ENCODE measurements at regions not wholly inside any gene's neighbourhood (a gene's known extent, or its start where the extent isn't known, plus 50 kb on each side); places are given as distances from the start of the nearest gene placed in this dataset.
"Not testable (repeated sequence)": the region's sequence is repeated elsewhere in the genome, so short reads cannot be mapped to it uniquely, and the experiment has no call there.

DNA sequence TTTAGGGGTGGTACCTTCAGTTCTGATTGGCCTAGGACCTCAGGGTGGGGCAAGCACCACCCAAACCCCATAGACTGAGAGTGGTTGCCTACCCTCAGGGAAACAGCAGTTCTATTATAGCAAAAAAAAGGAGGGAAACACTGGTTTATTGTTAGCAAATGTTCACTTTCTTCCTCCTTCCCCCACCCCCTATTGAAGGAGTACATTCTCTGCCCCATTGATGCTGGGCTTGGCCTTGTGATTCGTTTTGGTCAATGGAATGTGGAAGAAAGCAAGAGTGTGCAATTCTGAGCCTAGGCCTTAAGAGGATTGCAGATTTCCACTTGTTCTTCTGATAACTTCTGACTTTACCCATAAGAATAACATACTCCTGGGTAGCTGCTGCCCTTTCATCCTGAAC, 255.8 kb downstream of the NFATC2 start:
- no peaks in the 10 kb centered on the region for H3K4me1 Mint-ChIP-seq
- H3K9me3 Mint-ChIP-seq, result peaks cover 0 to 19% (median 7%) of the 10 kb centered on the region in 3 donors
- no peaks in the 10 kb centered on the region for H3K36me3 Mint-ChIP-seq
- H3K27ac Mint-ChIP-seq, result peak overlapping the region in 1 of 3 donors; percentile 34
- H3K27me3 Mint-ChIP-seq, result peaks cover 3% of the 10 kb centered on the region
- H3K4me3 Mint-ChIP-seq, result no peak overlapping the region

DNA sequence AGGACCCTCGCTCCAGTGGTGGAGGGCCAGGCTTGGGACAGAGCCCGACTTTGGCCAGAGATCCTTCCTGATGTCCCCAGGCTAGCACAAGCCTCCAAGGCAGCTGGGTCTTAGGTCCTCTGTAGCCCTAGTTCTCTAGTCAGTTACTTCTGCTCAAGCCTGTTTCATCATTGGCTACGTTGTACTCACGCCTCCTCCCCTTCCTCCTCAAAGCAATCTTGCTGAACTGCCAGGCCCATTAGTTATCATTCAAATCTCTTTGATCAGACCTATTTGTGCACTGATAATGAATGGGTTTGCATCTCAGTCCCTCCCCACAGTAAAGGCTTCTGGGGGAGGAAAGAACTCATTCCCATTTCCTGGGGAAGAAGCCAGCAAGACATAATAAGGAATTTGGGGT, 256.8 kb downstream of the NFATC2 start:
- H3K4me1 Mint-ChIP-seq, result no peaks in the 10 kb centered on the region
- H3K27ac Mint-ChIP-seq, result no peak overlapping the region
- H3K36me3 Mint-ChIP-seq, result no peaks in the 10 kb centered on the region
- H3K27me3 Mint-ChIP-seq, result peaks cover 3% of the 10 kb centered on the region
- no peak overlapping the region for H3K4me3 Mint-ChIP-seq
- H3K9me3 Mint-ChIP-seq, result peaks cover 0 to 19% (median 7%) of the 10 kb centered on the region in 3 donors

DNA sequence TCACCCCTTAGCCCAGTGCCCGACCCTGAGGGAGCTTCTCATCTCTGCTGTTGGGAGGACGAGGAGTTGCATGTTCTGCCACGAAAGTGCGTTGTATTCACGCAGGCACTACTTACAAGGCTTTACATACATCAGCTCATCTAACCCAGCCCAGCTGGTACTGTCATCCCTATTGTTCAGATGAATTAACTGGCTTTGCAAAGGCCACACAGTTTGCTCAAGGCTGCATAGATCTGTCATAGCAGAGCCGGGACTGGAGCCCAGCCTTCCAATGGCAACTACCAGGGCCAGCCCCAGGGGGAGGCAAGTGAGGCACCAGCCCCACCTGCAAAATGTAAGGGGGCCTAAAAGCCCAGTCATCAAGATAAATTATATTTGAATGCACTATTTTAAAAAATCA, 257.6 kb downstream of the NFATC2 start:
- no peak overlapping the region for H3K27ac Mint-ChIP-seq
- H3K4me3 Mint-ChIP-seq, result no peak overlapping the region
- no peaks in the 10 kb centered on the region for H3K4me1 Mint-ChIP-seq
- peaks cover 3% of the 10 kb centered on the region for H3K27me3 Mint-ChIP-seq
- peaks cover 0 to 19% (median 5%) of the 10 kb centered on the region in 3 donors for H3K9me3 Mint-ChIP-seq
- H3K36me3 Mint-ChIP-seq, result no peaks in the 10 kb centered on the region

DNA sequence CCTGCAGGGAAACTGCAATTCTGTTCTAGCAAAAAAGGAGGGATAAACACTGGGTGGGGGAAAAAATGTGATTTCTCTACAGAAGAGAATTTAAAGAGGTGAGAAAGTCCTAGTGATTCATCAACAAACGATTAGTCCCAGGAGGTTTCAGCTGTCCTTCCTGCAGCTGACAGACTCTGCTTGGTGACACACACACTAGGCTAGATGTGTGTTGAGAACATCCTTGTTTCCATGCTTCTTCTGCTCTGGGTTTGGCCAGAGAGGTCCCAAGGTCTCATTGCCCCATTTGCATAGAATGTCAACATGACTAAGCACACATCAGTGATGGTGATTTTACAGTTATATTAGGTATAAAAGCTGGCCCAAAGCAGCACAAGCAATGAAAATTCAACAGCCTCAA, 258.3 kb downstream of the NFATC2 start:
- Mint-ChIP-seq H3K36me3 (peaks cover 1% of the 10 kb centered on the region), H3K9me3 (peaks cover 0 to 19% (median 5%) of the 10 kb centered on the region in 3 donors), H3K4me3 (no peak overlapping the region), H3K27ac (no peak overlapping the region), H3K27me3 (peaks cover 5% of the 10 kb centered on the region), H3K4me1 (no peaks in the 10 kb centered on the region)

DNA sequence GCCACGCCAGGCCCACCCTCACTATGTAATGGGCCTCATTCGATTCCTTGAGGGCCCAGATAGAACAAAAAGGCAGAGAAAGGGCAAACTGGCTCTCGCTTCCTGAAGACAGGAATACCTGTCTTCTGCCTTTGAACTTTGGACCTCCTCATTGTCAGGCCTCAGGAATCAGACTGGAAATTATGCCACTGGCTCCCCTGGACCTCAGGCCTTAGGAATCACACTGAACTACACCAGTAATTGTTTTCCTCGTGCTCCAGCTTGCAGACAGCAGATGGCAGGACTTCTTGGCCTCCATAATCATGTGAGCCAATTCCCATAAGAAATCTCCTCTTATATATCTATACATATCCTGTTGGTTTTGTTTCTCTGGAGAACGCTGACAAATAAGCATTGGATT, 258.6 kb upstream of the KCNG1 start:
- peaks cover 3% of the 10 kb centered on the region for H3K36me3 Mint-ChIP-seq
- no peaks in the 10 kb centered on the region for H3K4me1 Mint-ChIP-seq
- no peak overlapping the region for H3K27ac Mint-ChIP-seq
- peaks cover 0 to 11% (median 4%) of the 10 kb centered on the region in 3 donors for H3K9me3 Mint-ChIP-seq
- H3K4me3 Mint-ChIP-seq, result no peak overlapping the region
- H3K27me3 Mint-ChIP-seq, result peaks cover 9% of the 10 kb centered on the region

DNA sequence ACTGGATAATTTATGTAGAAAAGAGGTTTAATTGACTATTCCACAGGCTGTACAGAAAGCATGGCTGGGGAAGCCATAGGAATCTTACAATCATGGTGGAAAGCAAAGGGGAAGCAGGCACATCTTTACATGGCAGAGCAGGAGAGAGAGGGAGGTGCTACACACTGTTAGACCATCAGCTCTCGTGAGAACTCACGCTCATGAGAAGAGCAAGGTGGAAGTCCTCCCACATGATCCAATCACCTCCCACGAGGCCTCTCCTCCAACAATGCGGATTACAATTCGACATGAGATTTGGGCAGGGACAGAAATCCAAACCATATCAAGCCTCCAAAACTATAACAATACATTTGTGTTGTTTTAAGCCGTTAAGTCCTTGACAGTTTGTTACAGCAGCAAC, 257.1 kb upstream of the KCNG1 start:
- peaks cover 0 to 6% (median 3%) of the 10 kb centered on the region in 3 donors for H3K9me3 Mint-ChIP-seq

DNA sequence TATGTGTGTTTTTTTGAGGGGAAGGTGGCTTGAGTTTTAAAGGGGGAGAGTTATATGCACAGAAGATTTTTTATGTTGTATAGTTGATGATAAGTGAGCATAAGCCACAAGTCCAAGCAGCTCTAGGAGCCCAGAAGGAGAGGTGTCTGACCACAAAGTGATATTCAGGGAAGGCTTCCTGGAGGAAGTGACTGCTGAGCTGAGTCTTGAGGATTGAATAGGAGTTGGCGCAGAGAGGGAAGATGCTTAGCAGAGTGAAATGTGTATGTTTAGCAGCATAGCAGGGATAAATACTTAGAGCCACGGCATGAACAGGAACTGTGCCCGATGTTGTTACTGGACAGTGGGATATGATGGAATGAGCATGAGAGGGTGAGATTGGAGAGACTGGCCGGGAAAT, 255.1 kb upstream of the KCNG1 start:
- H3K9me3 Mint-ChIP-seq, result peaks cover 0 to 3% (median 1%) of the 10 kb centered on the region in 3 donors
- H3K4me1 Mint-ChIP-seq, result no peaks in the 10 kb centered on the region
- H3K36me3 Mint-ChIP-seq, result peaks cover 3% of the 10 kb centered on the region
- H3K4me3 Mint-ChIP-seq, result no peak overlapping the region
- peaks cover 23% of the 10 kb centered on the region for H3K27me3 Mint-ChIP-seq
- H3K27ac Mint-ChIP-seq, result no peak overlapping the region

More for the DNA sequence above, 257.1 kb upstream of the KCNG1 start:
- no peak overlapping the region for H3K4me3 Mint-ChIP-seq
- H3K27me3 Mint-ChIP-seq, result peaks cover 18% of the 10 kb centered on the region
- H3K27ac Mint-ChIP-seq, result no peak overlapping the region
- H3K36me3 Mint-ChIP-seq, result peaks cover 3% of the 10 kb centered on the region
- no peaks in the 10 kb centered on the region for H3K4me1 Mint-ChIP-seq

DNA sequence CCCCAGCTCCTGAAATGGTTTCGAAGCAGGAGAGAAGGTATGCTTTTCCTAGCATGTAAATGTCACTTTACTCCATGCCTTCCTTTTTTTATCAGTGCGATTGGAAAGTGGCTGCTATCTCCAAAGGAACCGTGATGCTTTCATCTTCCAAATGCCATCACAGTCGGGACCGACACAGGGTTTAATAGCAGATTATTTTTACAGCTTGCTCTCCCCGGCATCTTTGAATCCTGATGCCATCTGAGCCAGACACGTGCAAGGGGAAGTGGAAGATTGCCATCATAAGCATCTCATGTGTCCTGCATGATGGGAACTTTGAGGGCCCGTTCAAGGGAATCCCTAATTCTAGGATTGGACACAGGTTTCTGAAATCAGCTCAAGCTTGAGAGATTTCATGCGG, 253.4 kb upstream of the KCNG1 start:
- Mint-ChIP-seq H3K27ac (no peak overlapping the region), H3K4me3 (no peak overlapping the region), H3K27me3 (peaks cover 24% of the 10 kb centered on the region), H3K4me1 (no peaks in the 10 kb centered on the region), H3K9me3 (peaks cover 0 to 3% (median 2%) of the 10 kb centered on the region in 3 donors), H3K36me3 (peaks cover 3% of the 10 kb centered on the region)

DNA sequence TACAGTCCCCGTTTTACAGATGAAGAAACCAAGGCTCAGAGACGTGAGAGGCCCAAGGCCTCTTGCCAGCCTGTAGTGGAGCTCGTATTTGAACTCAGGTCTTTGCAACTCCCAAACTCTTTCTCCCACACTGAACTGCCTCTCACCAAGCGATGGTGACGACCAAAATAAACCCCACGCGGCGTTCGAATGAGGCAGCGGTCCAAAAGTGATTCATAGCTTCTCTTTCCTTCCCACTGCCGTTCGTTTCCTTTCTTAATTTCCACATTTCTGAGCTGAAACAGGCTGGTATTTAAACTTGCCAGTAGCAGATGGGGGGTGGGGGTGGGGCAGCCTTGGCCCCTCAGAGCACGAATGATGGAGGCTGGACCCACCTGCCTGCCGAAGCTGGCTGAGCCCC, 252.9 kb upstream of the KCNG1 start:
- Mint-ChIP-seq H3K36me3 (peaks cover 3% of the 10 kb centered on the region), H3K27ac (no peak overlapping the region), H3K4me3 (no peak overlapping the region), H3K27me3 (peaks cover 27% of the 10 kb centered on the region), H3K9me3 (peaks cover 0 to 3% (median 3%) of the 10 kb centered on the region in 3 donors), H3K4me1 (no peaks in the 10 kb centered on the region)

DNA sequence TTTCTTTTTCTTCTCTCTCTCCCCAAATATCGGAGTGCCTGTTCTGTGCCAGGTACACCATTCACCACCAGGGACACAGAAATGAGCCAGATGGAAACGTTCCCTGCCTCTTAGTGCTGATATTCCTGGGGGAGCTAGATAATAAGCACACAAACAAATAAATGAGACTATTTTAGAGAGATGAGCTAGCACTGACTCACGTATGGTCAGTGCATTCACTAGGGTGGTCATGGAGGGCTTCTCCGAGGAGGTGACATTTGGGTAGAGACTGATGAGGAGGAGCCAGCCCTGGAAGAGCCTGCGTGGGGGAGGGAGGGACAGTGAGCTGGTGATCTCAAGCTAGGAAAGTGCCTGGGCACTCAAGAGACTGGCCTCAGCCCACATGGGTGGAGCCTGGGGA, 252.3 kb upstream of the KCNG1 start:
- Mint-ChIP-seq H3K4me3 (no peak overlapping the region), H3K36me3 (peaks cover 3% of the 10 kb centered on the region), H3K4me1 (no peaks in the 10 kb centered on the region), H3K9me3 (peaks cover 0 to 7% (median 6%) of the 10 kb centered on the region in 3 donors), H3K27ac (no peak overlapping the region), H3K27me3 (peaks cover 30% of the 10 kb centered on the region)

DNA sequence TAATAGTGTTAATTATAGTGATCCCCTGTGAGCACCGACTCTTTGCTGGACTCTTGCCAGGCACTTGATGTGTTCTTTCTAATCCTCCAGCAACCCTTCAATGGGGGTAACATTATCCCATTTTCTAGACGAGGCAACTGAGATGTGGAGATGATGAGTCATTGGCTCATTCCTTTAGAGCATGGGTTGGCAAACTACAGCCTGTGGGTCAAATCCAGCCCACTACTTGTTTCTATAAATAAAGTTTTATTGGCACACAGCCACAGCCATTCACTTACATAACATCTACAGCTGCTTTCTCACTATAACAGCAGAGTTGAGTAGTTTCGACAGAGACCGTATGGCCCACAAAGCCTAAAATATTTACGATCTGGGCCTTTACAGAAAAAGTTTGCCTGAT, 249.5 kb upstream of the KCNG1 start:
- H3K4me3 Mint-ChIP-seq, result no peak overlapping the region
- peaks cover 2 to 15% (median 3%) of the 10 kb centered on the region in 3 donors for H3K9me3 Mint-ChIP-seq
- peaks cover 25% of the 10 kb centered on the region for H3K27me3 Mint-ChIP-seq
- no peak overlapping the region for H3K27ac Mint-ChIP-seq
- H3K4me1 Mint-ChIP-seq, result no peaks in the 10 kb centered on the region
- H3K36me3 Mint-ChIP-seq, result no peaks in the 10 kb centered on the region

DNA sequence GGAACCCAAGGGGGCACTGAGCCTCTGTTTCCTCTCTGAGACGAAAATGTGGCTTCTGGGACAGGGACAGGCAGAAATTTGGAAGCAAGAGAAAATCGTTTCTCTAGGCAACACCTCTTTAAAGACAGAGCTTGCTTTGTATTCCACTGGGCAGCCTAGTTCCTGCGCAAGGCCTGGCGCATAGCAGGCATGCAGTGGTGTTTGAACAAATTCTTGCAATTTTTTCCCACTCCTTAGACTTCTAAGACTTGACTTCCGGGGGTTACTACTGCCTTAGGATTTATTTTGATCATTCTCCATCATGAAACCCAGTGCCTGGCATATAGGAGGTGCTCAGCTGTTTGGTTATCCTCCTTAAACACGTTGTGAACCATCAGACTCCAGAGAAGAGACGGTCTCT, 249.0 kb upstream of the KCNG1 start:
- H3K36me3 Mint-ChIP-seq, result no peaks in the 10 kb centered on the region
- H3K9me3 Mint-ChIP-seq, result peaks cover 2 to 15% (median 3%) of the 10 kb centered on the region in 3 donors
- H3K27ac Mint-ChIP-seq, result peak overlapping the region in 1 of 3 donors; percentile 42
- H3K4me1 Mint-ChIP-seq, result no peaks in the 10 kb centered on the region
- H3K4me3 Mint-ChIP-seq, result no peak overlapping the region
- peaks cover 25% of the 10 kb centered on the region for H3K27me3 Mint-ChIP-seq

DNA sequence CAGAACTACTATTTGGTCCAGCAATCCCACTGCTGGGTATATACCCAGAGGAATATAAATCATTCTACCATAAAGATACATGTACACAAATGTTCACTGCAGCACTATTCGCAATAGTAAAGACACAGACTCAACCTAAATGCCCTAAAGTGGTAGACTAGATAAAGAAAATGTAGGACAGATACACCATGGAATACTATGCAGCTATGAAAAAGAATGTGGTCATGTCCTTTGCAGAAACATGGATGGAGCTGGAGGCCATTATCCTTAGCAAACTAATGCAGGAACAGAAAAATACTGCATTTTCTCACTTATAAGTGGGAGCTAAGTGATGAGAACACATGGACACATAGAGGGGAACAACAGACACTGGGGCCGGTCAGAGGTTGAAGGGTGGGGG, 248.4 kb upstream of the KCNG1 start:
- H3K4me3 Mint-ChIP-seq, result peak overlapping the region in 1 of 4 donors; percentile 50
- H3K27ac Mint-ChIP-seq, H3K4me1 Mint-ChIP-seq: not testable (repeated sequence)

DNA sequence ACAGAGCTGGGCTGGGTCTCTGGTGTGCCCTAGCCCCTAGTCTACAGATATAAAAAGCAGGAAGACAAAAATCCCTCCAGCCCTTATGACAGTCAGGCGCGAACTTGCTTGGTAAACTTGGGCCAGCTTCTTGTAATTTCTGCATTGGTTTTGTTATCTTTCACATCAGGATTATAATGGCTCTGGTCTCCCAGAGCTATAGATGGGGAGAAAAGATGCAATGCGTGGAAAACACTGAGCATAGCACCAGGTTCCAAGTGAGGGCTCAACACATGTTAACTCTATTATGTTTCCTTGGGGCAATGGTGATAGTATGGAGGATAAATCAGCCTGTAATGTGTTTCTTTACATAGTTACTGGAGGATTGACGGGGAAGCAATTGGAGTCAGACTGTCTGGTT, 246.8 kb upstream of the KCNG1 start:
- peaks cover 17% of the 10 kb centered on the region for H3K27me3 Mint-ChIP-seq
- no peaks in the 10 kb centered on the region for H3K36me3 Mint-ChIP-seq
- H3K4me3 Mint-ChIP-seq, result no peak overlapping the region

More for the DNA sequence above, 248.4 kb upstream of the KCNG1 start:
- Mint-ChIP-seq H3K9me3 (peaks cover 2 to 15% (median 6%) of the 10 kb centered on the region in 3 donors), H3K27me3 (peaks cover 22% of the 10 kb centered on the region)
- not testable (repeated sequence) for H3K36me3 Mint-ChIP-seq

DNA sequence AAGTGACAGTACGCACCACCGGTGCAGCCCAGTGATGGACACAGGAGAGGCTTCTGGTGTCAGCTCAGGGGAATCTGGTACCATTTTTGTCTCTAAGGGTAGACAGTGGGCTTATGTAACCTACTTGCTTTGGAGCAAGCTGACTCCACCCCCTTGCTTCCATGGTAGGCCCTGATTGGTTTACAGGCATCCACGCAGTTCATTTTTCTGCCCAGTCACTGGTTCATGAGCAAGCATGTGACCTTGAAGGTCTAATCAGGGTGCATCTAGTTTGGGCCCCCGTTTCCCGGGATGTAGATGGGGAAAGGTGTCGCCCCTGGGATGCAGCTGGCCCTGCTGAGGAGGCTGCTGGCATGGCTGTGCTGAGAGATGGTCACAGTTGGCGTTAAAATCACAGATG, 244.8 kb upstream of the KCNG1 start:
- Mint-ChIP-seq H3K4me1 (no peaks in the 10 kb centered on the region), H3K9me3 (peaks cover 2 to 27% (median 17%) of the 10 kb centered on the region in 3 donors), H3K27ac (no peak overlapping the region), H3K36me3 (no peaks in the 10 kb centered on the region), H3K27me3 (peaks cover 17% of the 10 kb centered on the region), H3K4me3 (no peak overlapping the region)

More for the DNA sequence above, 246.8 kb upstream of the KCNG1 start:
- Mint-ChIP-seq H3K27ac (no peak overlapping the region), H3K9me3 (peaks cover 2 to 24% (median 14%) of the 10 kb centered on the region in 3 donors), H3K4me1 (no peaks in the 10 kb centered on the region)

DNA sequence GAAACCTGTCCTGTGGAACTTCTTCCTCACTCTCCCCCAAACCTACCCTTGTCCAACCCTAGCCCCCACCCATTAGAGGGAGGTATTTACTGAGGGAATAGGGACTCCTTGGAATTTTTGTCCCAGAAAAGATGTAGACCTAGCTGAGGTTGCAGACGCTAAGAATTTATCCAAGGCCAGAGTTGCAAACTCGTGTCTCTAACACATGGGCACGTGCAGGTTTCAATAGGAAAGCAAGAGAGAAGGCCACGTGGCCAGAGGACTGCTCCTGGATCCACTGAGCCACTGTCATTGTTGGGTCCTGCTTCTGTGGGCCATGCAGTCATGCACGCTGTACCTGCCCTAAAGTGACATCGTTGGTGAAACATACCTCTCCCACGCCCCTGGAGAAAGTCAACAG, 243.4 kb upstream of the KCNG1 start:
- Mint-ChIP-seq H3K4me1 (no peaks in the 10 kb centered on the region), H3K27ac (no peak overlapping the region), H3K9me3 (peaks cover 2 to 26% (median 17%) of the 10 kb centered on the region in 3 donors), H3K27me3 (peaks cover 16% of the 10 kb centered on the region), H3K36me3 (no peaks in the 10 kb centered on the region), H3K4me3 (no peak overlapping the region)

All from IgD-negative memory B cell (primary cell).